GM23338 (cell line): ENCODE measurements at regions not wholly inside any gene's neighbourhood (a gene's known extent, or its start where the extent isn't known, plus 50 kb on each side); places are given as distances from the start of the nearest gene placed in this dataset.

Source experiments
- ATAC-seq: fragments of 200-7000 bp; cut with Tn5 transposase; 3 replicates; pipeline ENCODE4 v1.9.1; 2020
- DNase-seq: peaks from one replicate; pipeline ENCODE4 v3.0.0-alpha.2; 2015; ENCODE audit warnings: low spot score
- H2AFZ ChIP-seq: fragments of 200-600 bp; sonication (generic); 2 replicates; pipeline ENCODE4 v1.8.0; 2016; ENCODE audit warnings: antibody characterized with exemption, mild to moderate bottlenecking, moderate library complexity
- H3F3A ChIP-seq: fragments of 200-600 bp; sonication (generic); replicated peaks from 2 replicates; pipeline ENCODE4 v1.8.0; 2017; ENCODE audit warnings: antibody characterized with exemption, mixed run types, low read depth
- H3K27ac ChIP-seq: fragments of 200-600 bp; sonication (generic); 2 replicates; pipeline ENCODE4 v1.6.1; 2016; ENCODE audit warnings: low read depth
- H3K27me3 ChIP-seq: fragments of 200-600 bp; sonication (generic); 2 replicates; pipeline ENCODE4 v1.8.0; 2016; ENCODE audit warnings: mild to moderate bottlenecking, mixed run types, moderate library complexity; ENCODE audit not compliant: insufficient read depth
- H3K36me3 ChIP-seq: fragments of 200-600 bp; sonication (generic); 2 replicates; pipeline ENCODE4 v1.8.0; 2016; ENCODE audit warnings: mild to moderate bottlenecking; ENCODE audit not compliant: insufficient read depth
- H3K4me1 ChIP-seq: fragments of 200-600 bp; sonication (generic); 2 replicates; pipeline ENCODE4 v1.8.0; 2016; ENCODE audit warnings: mild to moderate bottlenecking, moderate library complexity; ENCODE audit not compliant: insufficient read depth
- H3K4me2 ChIP-seq: fragments of 200-600 bp; sonication (generic); 2 replicates; pipeline ENCODE4 v1.7.1; 2017; ENCODE audit warnings: mixed run types
- H3K4me3 ChIP-seq: fragments of 200-600 bp; sonication (generic); 2 replicates; pipeline ENCODE4 v1.6.1; 2016; ENCODE audit warnings: mixed run types
- H3K79me2 ChIP-seq: fragments of 200-600 bp; sonication (generic); replicated peaks from 2 replicates; pipeline ENCODE4 v1.8.0; 2017; ENCODE audit warnings: mild to moderate bottlenecking; ENCODE audit not compliant: insufficient read depth
- H3K9me2 ChIP-seq: fragments of 200-600 bp; sonication (generic); 2 replicates; pipeline ENCODE4 v1.8.0; 2017; ENCODE audit not compliant: insufficient read depth
- H4K20me1 ChIP-seq: fragments of 200-600 bp; sonication (generic); replicated peaks from 2 replicates; pipeline ENCODE4 v1.8.0; 2017; ENCODE audit warnings: mild to moderate bottlenecking; ENCODE audit not compliant: insufficient read depth
- H3K27ac Mint-ChIP-seq: 2 replicates; pipeline ENCODE4 v1.8.0; 2020; ENCODE audit warnings: inconsistent platforms, mild to moderate bottlenecking, moderate library complexity, mixed read lengths
- H3K27me3 Mint-ChIP-seq: 3 replicates; pipeline ENCODE4 v1.8.0; 2022; ENCODE audit warnings: low read depth, mild to moderate bottlenecking, moderate library complexity, mixed read lengths, inconsistent platforms; ENCODE audit not compliant: insufficient read depth, poor library complexity
- H3K36me3 Mint-ChIP-seq: 3 replicates; pipeline ENCODE4 v1.8.0; 2021; ENCODE audit warnings: low read depth, mild to moderate bottlenecking, inconsistent platforms, moderate library complexity, mixed read lengths
- H3K4me1 Mint-ChIP-seq: 3 replicates; pipeline ENCODE4 v1.8.0; 2020; ENCODE audit warnings: mild to moderate bottlenecking, inconsistent platforms, mixed read lengths
- H3K4me3 Mint-ChIP-seq: 3 replicates; pipeline ENCODE4 v1.8.0; 2021; ENCODE audit warnings: moderate library complexity, mild to moderate bottlenecking, inconsistent platforms, mixed read lengths
- H3K9me3 Mint-ChIP-seq: 3 replicates; pipeline ENCODE4 v1.8.0; 2020; ENCODE audit warnings: moderate library complexity, mild to moderate bottlenecking, inconsistent platforms, mixed read lengths
- CREB1 ChIP-seq: fragments of 250-450 bp; sonication (Bioruptor Pico); IDR thresholded peaks from 2 replicates; pipeline ENCODE4 v1.5.0; 2020; ENCODE audit warnings: low read depth, mild to moderate bottlenecking, moderate library complexity
- EZH2 ChIP-seq: fragments of 200-600 bp; sonication (generic); IDR thresholded peaks from one replicate; pipeline ENCODE4 v1.8.0; 2017; ENCODE audit warnings: antibody characterized with exemption, mild to moderate bottlenecking, low read depth; ENCODE audit not compliant: unreplicated experiment
- NANOG ChIP-seq: IDR thresholded peaks from 2 replicates; pipeline ENCODE4 v1.6.1; 2016; ENCODE audit warnings: antibody characterized with exemption, borderline replicate concordance
- POLR2AphosphoS5 ChIP-seq: IDR thresholded peaks from 2 replicates; pipeline ENCODE4 v1.6.1; 2016; ENCODE audit warnings: antibody characterized with exemption, low read depth
- ZNF114 ChIP-seq: fragments of 250-450 bp; sonication (Bioruptor Pico); IDR thresholded peaks from 2 replicates; pipeline ENCODE4 v1.5.0; 2020; ENCODE audit warnings: mild to moderate bottlenecking, moderate library complexity
- ZNF331 ChIP-seq: fragments of 250-450 bp; sonication (Bioruptor Pico); IDR thresholded peaks from 2 replicates; pipeline ENCODE4 v1.5.0; 2020; ENCODE audit warnings: low read depth, mild to moderate bottlenecking, moderate library complexity
- TF ChIP-seq, protein P1 (sequence below), 2 experiments: fragments of 200-600 bp in 1 of 2; sonication (generic) in 1 of 2; conservative IDR thresholded peaks; 2 replicates each; pipeline versions ENCODE4 v1.5.1 to v1.6.1; 2016 to 2017; ENCODE audit warnings: antibody characterized with exemption in 2 of 2, low read depth in 2 of 2, mild to moderate bottlenecking in 2 of 2, moderate library complexity in 1 of 2
- TF ChIP-seq, protein P2 (sequence below): IDR thresholded peaks from 2 replicates; pipeline ENCODE4 v1.6.1; 2016; ENCODE audit warnings: antibody characterized with exemption
- TF ChIP-seq, protein P3 (sequence below): fragments of 250-450 bp; sonication (Bioruptor Pico); IDR thresholded peaks from 2 replicates; pipeline ENCODE4 v1.5.0; 2020; ENCODE audit warnings: mild to moderate bottlenecking, moderate library complexity

DNA sequence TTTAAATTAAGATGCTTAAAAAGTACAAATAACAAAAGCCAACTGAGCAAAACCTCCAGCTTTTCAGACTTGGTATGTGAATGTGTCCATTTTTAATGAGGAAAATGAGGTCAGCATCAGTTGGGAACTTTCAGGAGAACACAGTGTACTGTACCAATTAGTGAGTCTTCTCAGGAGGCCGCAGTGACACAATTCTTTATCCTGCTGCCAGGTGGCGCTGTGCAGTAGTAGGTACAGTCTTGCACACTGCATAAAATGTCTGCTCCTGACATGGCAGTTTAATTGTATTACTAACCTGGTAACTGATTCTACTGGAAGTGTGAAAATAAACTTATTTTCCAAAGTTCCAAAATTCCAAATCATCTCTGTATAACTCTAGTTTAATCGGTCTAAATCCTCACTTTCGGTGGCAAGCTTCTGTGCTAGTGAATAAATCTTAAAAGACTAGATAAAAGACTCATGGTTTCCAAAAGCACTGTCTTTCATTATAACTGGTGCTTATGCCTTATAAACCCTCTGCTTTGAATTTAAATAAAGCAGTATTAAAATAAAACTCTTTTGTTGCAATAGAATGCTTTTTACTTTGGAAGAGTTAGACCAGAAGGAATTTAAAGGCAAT lies 214.8 kb upstream of the MMS22L start:
- no peaks in the 10 kb centered on the region for H3K27me3 ChIP-seq
- no peaks in the 10 kb centered on the region for H3K36me3 Mint-ChIP-seq
- no peaks in the 10 kb centered on the region for H3K9me2 ChIP-seq
- no peaks in the 10 kb centered on the region for H3K4me1 Mint-ChIP-seq
- H3K27ac Mint-ChIP-seq: peak overlapping the region; percentile 95
- no peaks in the 10 kb centered on the region for H3K9me3 Mint-ChIP-seq
- H3K36me3 ChIP-seq: no peaks in the 10 kb centered on the region
- DNase-seq (peak; percentile 85), ATAC-seq (peak; percentile 94)
- H3K4me2 ChIP-seq: no peak overlapping the region
- no peak overlapping the region for H3K4me3 Mint-ChIP-seq
- no peak overlapping the region for H3K4me3 ChIP-seq
- H4K20me1 ChIP-seq: no peaks in the 10 kb centered on the region
- no peak overlapping the region for H3K27ac ChIP-seq
- TF ChIP-seq, protein P1, sequence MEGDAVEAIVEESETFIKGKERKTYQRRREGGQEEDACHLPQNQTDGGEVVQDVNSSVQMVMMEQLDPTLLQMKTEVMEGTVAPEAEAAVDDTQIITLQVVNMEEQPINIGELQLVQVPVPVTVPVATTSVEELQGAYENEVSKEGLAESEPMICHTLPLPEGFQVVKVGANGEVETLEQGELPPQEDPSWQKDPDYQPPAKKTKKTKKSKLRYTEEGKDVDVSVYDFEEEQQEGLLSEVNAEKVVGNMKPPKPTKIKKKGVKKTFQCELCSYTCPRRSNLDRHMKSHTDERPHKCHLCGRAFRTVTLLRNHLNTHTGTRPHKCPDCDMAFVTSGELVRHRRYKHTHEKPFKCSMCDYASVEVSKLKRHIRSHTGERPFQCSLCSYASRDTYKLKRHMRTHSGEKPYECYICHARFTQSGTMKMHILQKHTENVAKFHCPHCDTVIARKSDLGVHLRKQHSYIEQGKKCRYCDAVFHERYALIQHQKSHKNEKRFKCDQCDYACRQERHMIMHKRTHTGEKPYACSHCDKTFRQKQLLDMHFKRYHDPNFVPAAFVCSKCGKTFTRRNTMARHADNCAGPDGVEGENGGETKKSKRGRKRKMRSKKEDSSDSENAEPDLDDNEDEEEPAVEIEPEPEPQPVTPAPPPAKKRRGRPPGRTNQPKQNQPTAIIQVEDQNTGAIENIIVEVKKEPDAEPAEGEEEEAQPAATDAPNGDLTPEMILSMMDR (conservative IDR thresholded peaks at IDR 0.05; ENCODE audit: low read depth in 2 of 2): peak; percentile 92 to 93
- TF ChIP-seq ZNF331: no peak
- TF ChIP-seq, protein P2, sequence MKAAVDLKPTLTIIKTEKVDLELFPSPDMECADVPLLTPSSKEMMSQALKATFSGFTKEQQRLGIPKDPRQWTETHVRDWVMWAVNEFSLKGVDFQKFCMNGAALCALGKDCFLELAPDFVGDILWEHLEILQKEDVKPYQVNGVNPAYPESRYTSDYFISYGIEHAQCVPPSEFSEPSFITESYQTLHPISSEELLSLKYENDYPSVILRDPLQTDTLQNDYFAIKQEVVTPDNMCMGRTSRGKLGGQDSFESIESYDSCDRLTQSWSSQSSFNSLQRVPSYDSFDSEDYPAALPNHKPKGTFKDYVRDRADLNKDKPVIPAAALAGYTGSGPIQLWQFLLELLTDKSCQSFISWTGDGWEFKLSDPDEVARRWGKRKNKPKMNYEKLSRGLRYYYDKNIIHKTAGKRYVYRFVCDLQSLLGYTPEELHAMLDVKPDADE: no peak
- no peak for TF ChIP-seq NANOG
- no peak for TF ChIP-seq CREB1 (CRISPR knock-in tag)
- no peak overlapping the region for H2AFZ ChIP-seq
- H3F3A ChIP-seq: no peaks in the 10 kb centered on the region
- H3K4me1 ChIP-seq: no peaks in the 10 kb centered on the region
- H3K79me2 ChIP-seq: no peaks in the 10 kb centered on the region
- H3K27me3 Mint-ChIP-seq: no peaks in the 10 kb centered on the region

DNA sequence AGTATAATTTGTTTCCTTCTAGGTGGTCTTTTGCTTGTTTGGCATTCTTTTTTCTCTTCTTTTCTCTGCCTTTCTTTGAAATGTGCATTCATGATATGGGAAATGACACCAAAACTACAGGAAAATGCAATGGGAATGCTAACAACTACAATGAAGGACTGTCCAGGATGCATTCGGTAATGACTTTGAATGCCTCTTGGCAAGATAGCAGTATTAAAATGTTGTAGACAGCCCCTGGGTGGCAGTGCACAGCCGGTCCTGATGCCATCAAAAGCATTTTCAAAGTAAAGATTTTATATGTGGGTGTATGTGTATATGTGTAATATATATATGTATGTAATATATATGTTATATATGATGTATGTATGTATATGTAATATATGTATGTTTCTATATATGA lies 218.8 kb upstream of the MMS22L start:
- no peak overlapping the region for H3K4me3 ChIP-seq
- H3K27me3 ChIP-seq: no peaks in the 10 kb centered on the region
- no peaks in the 10 kb centered on the region for H4K20me1 ChIP-seq
- H3K79me2 ChIP-seq: no peaks in the 10 kb centered on the region
- no peak overlapping the region for H2AFZ ChIP-seq
- TF ChIP-seq, protein P1 (conservative IDR thresholded peaks at IDR 0.05; ENCODE audit: low read depth in 2 of 2): 0 out of 4 replicates have a peak, but pooled peaks of 1 of the 2 experiments have one; percentile 1
- TF ChIP-seq, protein P3, sequence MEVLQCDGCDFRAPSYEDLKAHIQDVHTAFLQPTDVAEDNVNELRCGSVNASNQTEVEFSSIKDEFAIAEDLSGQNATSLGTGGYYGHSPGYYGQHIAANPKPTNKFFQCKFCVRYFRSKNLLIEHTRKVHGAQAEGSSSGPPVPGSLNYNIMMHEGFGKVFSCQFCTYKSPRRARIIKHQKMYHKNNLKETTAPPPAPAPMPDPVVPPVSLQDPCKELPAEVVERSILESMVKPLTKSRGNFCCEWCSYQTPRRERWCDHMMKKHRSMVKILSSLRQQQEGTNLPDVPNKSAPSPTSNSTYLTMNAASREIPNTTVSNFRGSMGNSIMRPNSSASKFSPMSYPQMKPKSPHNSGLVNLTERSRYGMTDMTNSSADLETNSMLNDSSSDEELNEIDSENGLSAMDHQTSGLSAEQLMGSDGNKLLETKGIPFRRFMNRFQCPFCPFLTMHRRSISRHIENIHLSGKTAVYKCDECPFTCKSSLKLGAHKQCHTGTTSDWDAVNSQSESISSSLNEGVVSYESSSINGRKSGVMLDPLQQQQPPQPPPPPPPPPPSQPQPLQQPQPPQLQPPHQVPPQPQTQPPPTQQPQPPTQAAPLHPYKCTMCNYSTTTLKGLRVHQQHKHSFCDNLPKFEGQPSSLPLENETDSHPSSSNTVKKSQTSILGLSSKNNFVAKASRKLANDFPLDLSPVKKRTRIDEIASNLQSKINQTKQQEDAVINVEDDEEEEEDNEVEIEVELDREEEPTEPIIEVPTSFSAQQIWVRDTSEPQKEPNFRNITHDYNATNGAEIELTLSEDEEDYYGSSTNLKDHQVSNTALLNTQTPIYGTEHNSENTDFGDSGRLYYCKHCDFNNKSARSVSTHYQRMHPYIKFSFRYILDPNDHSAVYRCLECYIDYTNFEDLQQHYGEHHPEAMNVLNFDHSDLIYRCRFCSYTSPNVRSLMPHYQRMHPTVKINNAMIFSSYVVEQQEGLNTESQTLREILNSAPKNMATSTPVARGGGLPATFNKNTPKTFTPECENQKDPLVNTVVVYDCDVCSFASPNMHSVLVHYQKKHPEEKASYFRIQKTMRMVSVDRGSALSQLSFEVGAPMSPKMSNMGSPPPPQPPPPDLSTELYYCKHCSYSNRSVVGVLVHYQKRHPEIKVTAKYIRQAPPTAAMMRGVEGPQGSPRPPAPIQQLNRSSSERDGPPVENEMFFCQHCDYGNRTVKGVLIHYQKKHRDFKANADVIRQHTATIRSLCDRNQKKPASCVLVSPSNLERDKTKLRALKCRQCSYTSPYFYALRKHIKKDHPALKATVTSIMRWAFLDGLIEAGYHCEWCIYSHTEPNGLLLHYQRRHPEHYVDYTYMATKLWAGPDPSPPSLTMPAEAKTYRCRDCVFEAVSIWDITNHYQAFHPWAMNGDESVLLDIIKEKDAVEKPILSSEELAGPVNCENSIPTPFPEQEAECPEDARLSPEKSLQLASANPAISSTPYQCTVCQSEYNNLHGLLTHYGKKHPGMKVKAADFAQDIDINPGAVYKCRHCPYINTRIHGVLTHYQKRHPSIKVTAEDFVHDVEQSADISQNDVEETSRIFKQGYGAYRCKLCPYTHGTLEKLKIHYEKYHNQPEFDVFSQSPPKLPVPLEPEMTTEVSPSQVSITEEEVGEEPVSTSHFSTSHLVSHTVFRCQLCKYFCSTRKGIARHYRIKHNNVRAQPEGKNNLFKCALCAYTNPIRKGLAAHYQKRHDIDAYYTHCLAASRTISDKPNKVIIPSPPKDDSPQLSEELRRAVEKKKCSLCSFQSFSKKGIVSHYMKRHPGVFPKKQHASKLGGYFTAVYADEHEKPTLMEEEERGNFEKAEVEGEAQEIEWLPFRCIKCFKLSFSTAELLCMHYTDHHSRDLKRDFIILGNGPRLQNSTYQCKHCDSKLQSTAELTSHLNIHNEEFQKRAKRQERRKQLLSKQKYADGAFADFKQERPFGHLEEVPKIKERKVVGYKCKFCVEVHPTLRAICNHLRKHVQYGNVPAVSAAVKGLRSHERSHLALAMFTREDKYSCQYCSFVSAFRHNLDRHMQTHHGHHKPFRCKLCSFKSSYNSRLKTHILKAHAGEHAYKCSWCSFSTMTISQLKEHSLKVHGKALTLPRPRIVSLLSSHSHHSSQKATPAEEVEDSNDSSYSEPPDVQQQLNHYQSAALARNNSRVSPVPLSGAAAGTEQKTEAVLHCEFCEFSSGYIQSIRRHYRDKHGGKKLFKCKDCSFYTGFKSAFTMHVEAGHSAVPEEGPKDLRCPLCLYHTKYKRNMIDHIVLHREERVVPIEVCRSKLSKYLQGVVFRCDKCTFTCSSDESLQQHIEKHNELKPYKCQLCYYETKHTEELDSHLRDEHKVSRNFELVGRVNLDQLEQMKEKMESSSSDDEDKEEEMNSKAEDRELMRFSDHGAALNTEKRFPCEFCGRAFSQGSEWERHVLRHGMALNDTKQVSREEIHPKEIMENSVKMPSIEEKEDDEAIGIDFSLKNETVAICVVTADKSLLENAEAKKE (CRISPR knock-in tag): no peak
- no peak for TF ChIP-seq EZH2
- TF ChIP-seq POLR2AphosphoS5: no peak
- TF ChIP-seq ZNF114: no peak
- no peak overlapping the region for H3K4me2 ChIP-seq
- H3K27me3 Mint-ChIP-seq: peaks cover 1% of the 10 kb centered on the region
- no peak overlapping the region for H3K27ac Mint-ChIP-seq
- no peak for ATAC-seq
- no peaks in the 10 kb centered on the region for H3K4me1 ChIP-seq
- no peak overlapping the region for H3K27ac ChIP-seq
- H3K9me3 Mint-ChIP-seq: no peaks in the 10 kb centered on the region
- H3K4me3 Mint-ChIP-seq: no peak overlapping the region
- H3F3A ChIP-seq: no peaks in the 10 kb centered on the region
- H3K9me2 ChIP-seq: no peaks in the 10 kb centered on the region
- H3K4me1 Mint-ChIP-seq: no peaks in the 10 kb centered on the region
- H3K36me3 ChIP-seq: no peaks in the 10 kb centered on the region
- no peaks in the 10 kb centered on the region for H3K36me3 Mint-ChIP-seq
- no peak for DNase-seq
